ENCODE measurements at regions not wholly inside any gene's neighbourhood (a gene's known extent, or its start where the extent isn't known, plus 50 kb on each side); places are given as distances from the start of the nearest gene placed in this dataset.
"Not testable (repeated sequence)": the region's sequence is repeated elsewhere in the genome, so short reads cannot be mapped to it uniquely, and the experiment has no call there.

DNA sequence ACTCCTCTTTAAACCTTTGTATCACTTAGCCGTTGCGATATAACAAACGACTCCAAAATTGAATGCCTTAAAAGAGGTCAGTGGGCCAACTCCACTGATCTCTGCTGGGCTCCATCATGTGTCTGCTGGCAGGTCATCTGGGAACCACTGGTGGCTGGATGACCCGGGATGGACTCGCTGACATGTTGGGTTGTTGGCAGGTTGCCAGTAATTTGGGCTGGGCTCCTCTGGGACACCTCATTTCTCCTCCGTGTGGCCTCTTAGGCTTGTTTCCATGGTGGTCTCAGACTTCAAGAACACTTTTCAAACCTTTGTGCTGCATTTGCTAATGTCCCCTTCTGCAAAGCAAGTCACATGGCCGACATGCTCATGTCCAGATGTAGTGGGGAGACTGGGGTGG lies 139.3 kb upstream of the POU3F1 start:
- Histone ChIP-seq H3K4me1 (ENCODE audit: low read depth) (no peaks in the 10 kb centered on the region), H3K36me3 (no peaks in the 10 kb centered on the region), H3K27me3 (no peaks in the 10 kb centered on the region), H3K4me3 (no peak overlapping the region), H3K9me3 (ENCODE audit: low read depth) (no peaks in the 10 kb centered on the region), H3K27ac (no peak overlapping the region)
- TF ChIP-seq, protein P1, sequence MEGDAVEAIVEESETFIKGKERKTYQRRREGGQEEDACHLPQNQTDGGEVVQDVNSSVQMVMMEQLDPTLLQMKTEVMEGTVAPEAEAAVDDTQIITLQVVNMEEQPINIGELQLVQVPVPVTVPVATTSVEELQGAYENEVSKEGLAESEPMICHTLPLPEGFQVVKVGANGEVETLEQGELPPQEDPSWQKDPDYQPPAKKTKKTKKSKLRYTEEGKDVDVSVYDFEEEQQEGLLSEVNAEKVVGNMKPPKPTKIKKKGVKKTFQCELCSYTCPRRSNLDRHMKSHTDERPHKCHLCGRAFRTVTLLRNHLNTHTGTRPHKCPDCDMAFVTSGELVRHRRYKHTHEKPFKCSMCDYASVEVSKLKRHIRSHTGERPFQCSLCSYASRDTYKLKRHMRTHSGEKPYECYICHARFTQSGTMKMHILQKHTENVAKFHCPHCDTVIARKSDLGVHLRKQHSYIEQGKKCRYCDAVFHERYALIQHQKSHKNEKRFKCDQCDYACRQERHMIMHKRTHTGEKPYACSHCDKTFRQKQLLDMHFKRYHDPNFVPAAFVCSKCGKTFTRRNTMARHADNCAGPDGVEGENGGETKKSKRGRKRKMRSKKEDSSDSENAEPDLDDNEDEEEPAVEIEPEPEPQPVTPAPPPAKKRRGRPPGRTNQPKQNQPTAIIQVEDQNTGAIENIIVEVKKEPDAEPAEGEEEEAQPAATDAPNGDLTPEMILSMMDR (IDR thresholded peaks at IDR 0.05; ENCODE audit: low read depth, low read length): no peak
- DNase-seq (ENCODE audit: low read depth in 1 of 2, low spot score in 1 of 2): no peak

DNA sequence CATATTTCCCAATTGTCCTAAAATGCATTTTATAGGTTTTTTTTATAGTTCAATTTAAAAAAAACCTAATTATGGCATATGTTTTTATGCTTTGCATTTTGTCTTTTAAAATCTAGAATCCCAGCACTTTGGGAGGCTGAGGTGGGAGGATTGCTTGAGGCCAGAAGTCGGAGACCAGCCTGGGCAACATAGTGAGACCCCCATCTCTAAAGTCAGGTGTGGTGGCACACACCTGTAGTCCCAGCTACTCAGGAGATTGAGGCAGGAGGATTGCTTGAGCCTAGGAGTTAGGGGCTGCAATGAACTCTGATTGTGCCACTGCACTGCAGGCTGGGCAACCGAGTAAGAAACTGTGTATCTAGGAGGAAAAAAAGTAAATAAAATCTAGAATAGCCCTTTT lies 137.2 kb upstream of the POU3F1 start:
- H3K9me3 ChIP-seq (ENCODE audit: low read depth): no peaks in the 10 kb centered on the region
- DNase-seq (ENCODE audit: low read depth in 1 of 2, low spot score in 1 of 2): no peak
- no peak overlapping the region for H3K4me3 ChIP-seq
- TF ChIP-seq, protein P1 (IDR thresholded peaks at IDR 0.05; ENCODE audit: low read depth, low read length): no peak
- no peaks in the 10 kb centered on the region for H3K36me3 ChIP-seq
- H3K27me3 ChIP-seq: no peaks in the 10 kb centered on the region
- no peaks in the 10 kb centered on the region for H3K4me1 ChIP-seq (ENCODE audit: low read depth)
- H3K27ac ChIP-seq: no peak overlapping the region

DNA sequence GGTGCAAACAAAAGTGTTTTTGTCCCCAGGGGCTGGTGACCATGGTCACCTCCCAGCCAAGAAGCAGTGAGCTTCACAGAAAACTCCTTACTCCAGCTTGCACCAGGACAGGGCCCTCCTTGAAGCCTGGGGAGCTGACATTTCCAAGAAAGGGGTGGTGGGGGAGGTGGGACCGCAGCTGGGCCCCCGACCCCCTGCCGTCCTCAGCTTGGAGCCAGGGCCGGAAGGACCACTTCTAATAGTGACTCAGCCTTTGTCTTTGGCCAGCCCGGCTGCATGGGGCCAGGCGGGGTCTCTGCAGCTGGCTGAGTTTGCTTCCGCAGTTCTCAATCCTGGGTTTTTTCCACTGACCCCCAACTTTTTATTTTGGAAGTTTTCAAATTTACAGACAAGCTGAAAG lies 136.5 kb upstream of the POU3F1 start:
- H3K36me3 ChIP-seq: no peaks in the 10 kb centered on the region
- H3K9me3 ChIP-seq (ENCODE audit: low read depth): no peaks in the 10 kb centered on the region
- TF ChIP-seq, protein P1 (IDR thresholded peaks at IDR 0.05; ENCODE audit: low read depth, low read length): no peak
- H3K4me1 ChIP-seq (ENCODE audit: low read depth): no peaks in the 10 kb centered on the region
- no peaks in the 10 kb centered on the region for H3K27me3 ChIP-seq
- no peak overlapping the region for H3K27ac ChIP-seq
- H3K4me3 ChIP-seq: no peak overlapping the region
- no peak for DNase-seq (ENCODE audit: low read depth in 1 of 2, low spot score in 1 of 2)

DNA sequence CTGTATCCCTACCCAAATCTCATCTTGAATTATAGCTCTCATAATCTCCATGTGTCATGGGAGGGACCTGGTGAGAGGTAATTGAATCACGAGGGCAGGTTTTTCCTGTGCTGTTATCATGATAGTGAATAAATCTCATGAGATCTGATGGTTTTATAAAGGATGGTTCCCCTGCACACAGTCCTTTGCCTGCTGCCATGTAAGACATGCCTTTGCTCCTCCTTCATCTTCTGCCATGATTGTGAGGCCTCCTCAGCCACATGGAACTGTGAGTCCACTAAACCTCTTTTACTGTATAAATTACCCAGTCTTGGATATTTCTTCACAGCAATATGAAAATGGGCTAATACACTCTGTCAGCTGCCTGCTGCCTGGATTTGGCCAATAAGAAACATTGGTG lies 133.8 kb upstream of the POU3F1 start:
- not testable (repeated sequence) for H3K36me3 ChIP-seq; H3K4me3 ChIP-seq; H3K4me1 ChIP-seq (ENCODE audit: low read depth); H3K27ac ChIP-seq; H3K9me3 ChIP-seq (ENCODE audit: low read depth); DNase-seq (ENCODE audit: low read depth in 1 of 2, low spot score in 1 of 2); H3K27me3 ChIP-seq

DNA sequence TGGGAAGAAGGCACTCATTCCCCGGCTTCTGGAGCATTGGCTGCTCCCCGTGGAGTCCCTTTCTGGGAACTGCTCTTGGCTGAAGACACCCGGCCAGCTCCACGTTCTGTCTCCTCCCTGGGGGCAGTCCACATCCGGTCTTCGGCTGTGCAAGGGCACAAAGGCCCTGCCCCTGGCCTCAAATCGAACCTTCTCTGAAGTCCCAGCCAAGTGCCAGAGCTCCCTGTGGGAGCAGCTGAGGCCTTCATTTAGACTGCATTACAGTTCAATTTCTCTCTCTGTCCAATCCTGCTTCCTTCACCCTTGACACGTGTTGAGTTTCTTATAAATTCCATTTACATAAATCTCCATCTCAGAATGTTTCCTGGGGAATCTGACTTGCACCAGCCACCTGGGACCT lies 132.9 kb upstream of the POU3F1 start:
- Histone ChIP-seq H3K4me1 (ENCODE audit: low read depth) (no peaks in the 10 kb centered on the region), H3K4me3 (no peak overlapping the region), H3K36me3 (no peaks in the 10 kb centered on the region), H3K27ac (no peak overlapping the region), H3K9me3 (ENCODE audit: low read depth) (no peaks in the 10 kb centered on the region), H3K27me3 (no peaks in the 10 kb centered on the region)
- no peak for DNase-seq (ENCODE audit: low read depth in 1 of 2, low spot score in 1 of 2)
- TF ChIP-seq, protein P1 (IDR thresholded peaks at IDR 0.05; ENCODE audit: low read depth, low read length): no peak

DNA sequence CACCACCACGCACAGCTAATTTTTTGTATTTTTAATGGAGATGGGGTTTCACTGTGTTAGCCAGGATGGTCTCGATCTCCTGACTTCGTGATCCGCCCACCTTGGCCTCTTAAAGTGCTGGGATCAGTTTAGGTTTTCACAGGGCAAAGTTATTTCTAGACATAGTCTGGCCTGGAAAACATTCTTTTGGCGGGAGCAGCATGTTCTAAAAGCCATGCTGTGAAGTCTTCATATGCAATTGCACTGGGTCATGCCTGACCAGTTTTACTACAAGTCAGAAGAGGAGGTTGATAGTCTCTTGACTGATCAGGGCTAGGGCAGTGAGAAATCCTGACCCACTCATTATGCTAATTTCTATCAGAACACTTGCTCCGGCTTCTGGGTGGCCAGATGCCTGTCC lies 131.6 kb upstream of the POU3F1 start:
- Histone ChIP-seq H3K36me3 (no peaks in the 10 kb centered on the region), H3K27me3 (no peaks in the 10 kb centered on the region), H3K27ac (no peak overlapping the region), H3K4me1 (ENCODE audit: low read depth) (no peaks in the 10 kb centered on the region), H3K4me3 (no peak overlapping the region), H3K9me3 (ENCODE audit: low read depth) (no peaks in the 10 kb centered on the region)
- DNase-seq (ENCODE audit: low read depth in 1 of 2, low spot score in 1 of 2): no peak
- TF ChIP-seq, protein P1 (IDR thresholded peaks at IDR 0.05; ENCODE audit: low read depth, low read length): no peak

All from cardiac muscle cell (in vitro differentiated cells and primary cell).